GM21786 (cell line): ENCODE measurements at regions not wholly inside any gene's neighbourhood (a gene's known extent, or its start where the extent isn't known, plus 50 kb on each side); places are given as distances from the start of the nearest gene placed in this dataset.
"Not testable (repeated sequence)": the region's sequence is repeated elsewhere in the genome, so short reads cannot be mapped to it uniquely, and the experiment has no call there.

Experiments
- ATAC-seq: cut with Tn5 transposase; IDR thresholded peaks from one replicate; pipeline ENCODE4 v1.9.1; 2021; ENCODE audit not compliant: unreplicated experiment

GRCh38 chr16:60419859-60420258 is 1616.4 kb downstream of the CDH8 start:
- ATAC-seq: no peak

- ATAC-seq: no peak
These were observed 1621.6 kb downstream of the CDH8 start for GRCh38 chr16:60414613-60415012.

GRCh38 chr16:60413969-60414368 is 1622.3 kb downstream of the CDH8 start:
- no peak for ATAC-seq

GRCh38 chr16:60407606-60408005 is 1628.6 kb downstream of the CDH8 start:
- no peak for ATAC-seq

DNA sequence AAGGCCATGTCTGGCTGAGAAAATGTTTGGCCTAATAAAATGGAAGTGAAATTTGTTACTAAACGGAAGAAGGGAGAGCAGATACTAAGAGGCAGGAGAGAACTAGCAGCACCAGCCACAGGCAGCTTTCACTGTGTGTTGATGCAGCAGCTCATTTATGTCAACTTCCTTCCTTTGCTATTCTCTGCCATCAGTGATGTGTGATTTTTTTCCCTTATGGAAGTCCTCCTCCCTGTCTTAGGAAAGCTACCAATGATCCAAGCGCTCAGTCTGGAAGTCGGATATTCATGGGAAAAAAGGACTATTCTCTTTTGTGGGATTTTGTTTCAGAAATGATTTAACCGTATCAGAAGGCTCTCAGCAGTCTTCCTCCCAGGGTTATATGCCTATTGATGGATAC is 1629.2 kb downstream of the CDH8 start:
- ATAC-seq: no peak

- ATAC-seq: no peak
These were observed 1631.0 kb downstream of the CDH8 start for GRCh38 chr16:60405286-60405685.

- ATAC-seq: no peak
These were observed 1631.8 kb downstream of the CDH8 start for GRCh38 chr16:60404401-60404800.

- peak; percentile 96 for ATAC-seq
These were observed 1633.3 kb downstream of the CDH8 start for GRCh38 chr16:60402941-60403340.

DNA sequence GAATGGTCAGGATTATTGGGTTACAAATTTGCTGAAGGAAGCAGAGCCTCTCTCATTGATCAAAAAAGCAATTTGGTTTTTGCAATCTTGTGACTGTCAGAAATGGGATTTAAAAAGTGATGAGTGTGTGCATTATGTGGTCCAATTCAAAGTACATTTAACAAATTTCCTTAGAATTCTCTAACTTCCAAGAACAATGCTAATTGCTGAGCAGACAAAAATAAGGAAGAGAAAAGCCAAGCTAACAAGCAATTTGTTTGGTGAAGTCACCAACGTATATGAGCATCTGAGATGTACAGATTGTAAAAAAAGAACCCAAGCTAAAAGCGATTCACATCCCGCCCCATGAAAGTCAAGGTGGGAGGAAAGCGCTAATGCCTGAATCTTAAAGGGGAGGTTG is 1643.9 kb downstream of the CDH8 start:
- no peak for ATAC-seq

DNA sequence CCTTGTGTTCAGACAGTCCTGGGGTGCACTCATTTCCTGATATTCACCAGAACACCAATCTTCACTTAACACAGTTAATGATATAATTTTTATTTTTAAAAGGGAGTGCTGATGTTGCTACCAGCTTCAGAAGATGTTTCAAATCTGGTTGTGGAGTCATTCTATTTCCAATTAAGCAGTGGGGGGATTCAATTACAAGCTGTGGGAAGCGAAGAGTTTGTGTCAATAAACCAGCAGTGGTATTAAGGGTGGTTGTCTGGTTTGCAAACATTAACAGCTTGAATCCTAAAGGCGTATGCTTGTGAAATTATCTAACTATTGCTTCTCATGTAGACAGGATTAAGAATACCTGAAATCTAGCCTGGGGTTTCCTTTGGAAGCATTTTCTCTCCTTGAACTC is 1637.5 kb upstream of the GOT2 start:
- no peak for ATAC-seq

GRCh38 chr16:60367739-60368138 is 1633.6 kb upstream of the GOT2 start:
- ATAC-seq: no peak

DNA sequence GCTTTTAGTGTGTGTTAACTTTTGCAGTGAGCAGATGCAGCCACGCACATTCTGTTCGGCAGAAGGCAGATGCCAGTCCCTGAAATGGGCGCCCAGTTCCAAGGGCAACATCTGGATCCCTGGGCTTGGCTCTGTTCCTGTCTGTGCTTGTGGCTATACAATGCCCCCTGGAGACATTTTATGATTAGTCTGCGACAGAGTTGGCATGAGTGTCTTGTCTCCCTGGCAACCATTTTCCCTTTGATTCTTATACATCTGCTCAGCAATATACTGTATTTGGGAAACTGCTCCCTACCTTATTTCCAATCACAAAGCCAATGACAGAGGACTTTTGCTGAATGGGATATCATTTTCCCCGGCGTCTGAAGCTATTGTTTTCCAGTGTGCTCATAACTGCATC is 1629.5 kb upstream of the GOT2 start:
- no peak for ATAC-seq

GRCh38 chr16:60359866-60360265 is 1625.8 kb upstream of the GOT2 start:
- not testable (repeated sequence) for ATAC-seq

- not testable (repeated sequence) for ATAC-seq
These were observed 1625.3 kb upstream of the GOT2 start for GRCh38 chr16:60359412-60359811.

DNA sequence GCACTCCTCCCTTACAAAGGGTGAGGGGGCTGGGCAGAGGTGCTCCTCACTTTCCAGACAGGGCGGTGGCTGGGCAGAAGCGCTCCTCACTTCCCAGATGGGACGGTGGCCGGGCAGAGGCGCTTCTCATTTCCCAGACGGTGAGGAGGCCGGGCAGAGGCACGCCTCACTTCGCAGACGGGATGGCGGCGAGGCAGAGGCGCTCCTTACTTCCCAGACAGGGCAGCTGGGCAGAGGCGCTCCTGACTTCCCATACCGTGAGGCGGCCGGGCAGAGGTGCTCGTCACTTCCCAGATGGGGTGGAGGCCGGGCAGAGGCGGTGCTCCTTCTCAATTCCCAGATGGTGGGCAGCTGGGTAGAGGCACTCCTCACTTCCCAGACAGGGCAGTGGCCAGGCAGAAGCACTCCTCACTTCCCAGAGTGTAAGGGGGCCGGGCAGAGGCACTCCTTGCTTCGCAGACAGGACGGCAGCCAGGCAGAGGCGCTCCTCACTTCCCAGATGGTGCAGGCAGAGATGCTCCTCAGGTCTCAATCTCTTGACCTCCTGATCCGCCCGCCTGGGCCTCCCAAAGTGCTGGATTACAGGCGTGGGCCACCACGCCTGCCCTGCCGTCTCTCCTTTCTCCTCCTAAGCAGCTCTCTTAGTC is 1623.9 kb upstream of the GOT2 start:
- ATAC-seq: not testable (repeated sequence)

- ATAC-seq: no peak
These were observed 1612.1 kb upstream of the GOT2 start for GRCh38 chr16:60346256-60346655.

- ATAC-seq: no peak
These were observed 1603.6 kb upstream of the GOT2 start for GRCh38 chr16:60337671-60338070.

DNA sequence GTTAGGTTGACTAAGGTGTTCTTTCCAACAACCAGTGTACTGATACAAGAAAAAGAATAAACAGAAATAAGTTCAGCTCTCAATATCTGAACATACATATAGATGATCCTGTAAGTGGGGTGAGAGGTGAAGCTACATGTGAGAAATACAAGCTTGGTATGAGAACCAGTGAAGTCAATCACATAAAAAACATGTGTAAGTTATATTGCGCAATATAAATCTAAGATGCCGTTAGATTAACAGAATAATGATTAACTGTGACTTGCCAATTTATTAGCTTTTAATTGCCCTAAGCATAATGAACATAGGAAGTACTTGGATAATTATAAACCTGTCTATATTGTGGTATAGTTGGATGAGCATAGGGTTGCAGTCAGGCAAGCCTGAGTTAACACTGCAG is 1597.1 kb upstream of the GOT2 start:
- ATAC-seq: no peak

- no peak for ATAC-seq
These were observed 1595.0 kb upstream of the GOT2 start for GRCh38 chr16:60329108-60329507.

DNA sequence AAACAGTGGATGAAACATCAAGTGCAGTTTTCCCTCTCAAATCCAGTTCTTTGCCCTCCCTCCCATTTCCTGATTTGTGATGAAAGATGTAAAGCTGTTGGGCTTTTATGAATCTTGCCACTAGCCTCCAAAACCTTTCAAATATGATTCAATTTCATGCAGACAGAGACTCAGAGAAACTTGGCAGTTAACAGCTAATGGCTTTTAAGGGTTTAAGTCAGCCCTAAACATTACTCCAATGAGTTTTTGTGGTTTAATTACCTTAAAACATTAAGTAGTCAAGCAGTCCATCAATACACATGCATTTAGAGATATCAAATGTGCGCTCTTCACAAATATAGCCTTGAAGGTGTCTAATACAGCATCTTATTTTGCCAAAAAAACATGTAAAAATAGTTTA is 1594.0 kb upstream of the GOT2 start:
- ATAC-seq: no peak

GRCh38 chr16:60318486-60318885 is 1584.4 kb upstream of the GOT2 start:
- no peak for ATAC-seq

- ATAC-seq: no peak
These were observed 1576.8 kb upstream of the GOT2 start for GRCh38 chr16:60310846-60311445.

- no peak for ATAC-seq
These were observed 1570.6 kb upstream of the GOT2 start for GRCh38 chr16:60304720-60305119.
